AG09319 (cell line): ENCODE measurements at regions not wholly inside any gene's neighbourhood (a gene's known extent, or its start where the extent isn't known, plus 50 kb on each side); places are given as distances from the start of the nearest gene placed in this dataset.

Experiments
- DNase-seq: peaks from one replicate; pipeline ENCODE4 v3.0.0-alpha.2; 2010; ENCODE audit warnings: low read depth; ENCODE audit errors: extremely low read depth
- TF ChIP-seq, protein P1 (sequence below): IDR thresholded peaks from 2 replicates; pipeline ENCODE4 v1.5.1; 2011; ENCODE audit warnings: low read depth, mild to moderate bottlenecking, inconsistent platforms, low read length, moderate library complexity

DNA sequence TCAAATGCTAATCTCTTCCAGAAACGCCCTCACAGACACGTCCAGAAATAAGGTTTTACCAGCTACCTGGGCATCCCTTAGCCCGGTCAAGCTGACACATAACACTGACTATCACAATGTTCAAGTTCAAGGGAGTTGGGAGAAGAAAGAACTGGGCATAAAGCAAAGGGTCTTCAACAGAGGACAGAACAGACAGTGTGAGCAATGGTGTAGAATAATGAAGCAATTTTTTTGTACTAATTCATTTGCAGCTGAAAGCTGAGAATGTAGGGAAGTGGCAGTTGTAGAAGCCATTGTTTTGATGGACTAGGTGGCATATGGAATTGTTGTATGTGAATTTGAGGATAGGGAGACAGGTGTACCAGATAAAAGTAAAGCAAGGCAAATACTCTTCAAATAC, 58.1 kb upstream of the WDFY2 start:
- TF ChIP-seq, protein P1, sequence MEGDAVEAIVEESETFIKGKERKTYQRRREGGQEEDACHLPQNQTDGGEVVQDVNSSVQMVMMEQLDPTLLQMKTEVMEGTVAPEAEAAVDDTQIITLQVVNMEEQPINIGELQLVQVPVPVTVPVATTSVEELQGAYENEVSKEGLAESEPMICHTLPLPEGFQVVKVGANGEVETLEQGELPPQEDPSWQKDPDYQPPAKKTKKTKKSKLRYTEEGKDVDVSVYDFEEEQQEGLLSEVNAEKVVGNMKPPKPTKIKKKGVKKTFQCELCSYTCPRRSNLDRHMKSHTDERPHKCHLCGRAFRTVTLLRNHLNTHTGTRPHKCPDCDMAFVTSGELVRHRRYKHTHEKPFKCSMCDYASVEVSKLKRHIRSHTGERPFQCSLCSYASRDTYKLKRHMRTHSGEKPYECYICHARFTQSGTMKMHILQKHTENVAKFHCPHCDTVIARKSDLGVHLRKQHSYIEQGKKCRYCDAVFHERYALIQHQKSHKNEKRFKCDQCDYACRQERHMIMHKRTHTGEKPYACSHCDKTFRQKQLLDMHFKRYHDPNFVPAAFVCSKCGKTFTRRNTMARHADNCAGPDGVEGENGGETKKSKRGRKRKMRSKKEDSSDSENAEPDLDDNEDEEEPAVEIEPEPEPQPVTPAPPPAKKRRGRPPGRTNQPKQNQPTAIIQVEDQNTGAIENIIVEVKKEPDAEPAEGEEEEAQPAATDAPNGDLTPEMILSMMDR: no peak
- DNase-seq: no peak

DNA sequence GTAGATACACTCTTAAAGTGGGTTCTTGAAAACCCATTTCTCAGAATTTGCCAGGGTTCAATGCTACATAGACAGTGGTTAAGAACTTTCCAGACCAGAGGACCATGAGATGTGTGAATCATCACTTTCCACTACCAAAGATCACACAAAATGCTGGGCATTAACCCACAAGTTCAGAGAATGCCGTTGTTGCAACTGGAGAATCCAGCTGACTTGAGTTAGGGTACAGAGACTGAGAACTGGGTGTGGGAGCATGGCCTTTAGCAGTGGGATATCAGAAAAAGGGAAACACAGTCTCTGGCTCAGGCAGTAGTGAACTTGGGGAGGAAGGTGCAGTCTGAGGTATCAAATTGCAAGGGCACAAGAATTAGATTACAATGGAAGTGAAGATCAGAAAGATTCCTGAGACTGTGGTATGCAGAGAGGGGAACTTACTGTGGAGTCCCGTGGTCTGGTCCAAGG, 51.5 kb upstream of the WDFY2 start:
- TF ChIP-seq, protein P1: no peak
- DNase-seq: no peak

- TF ChIP-seq, protein P1: no peak
- no peak for DNase-seq
Measured at GRCh38 chr13:51534041-51534817, 50.0 kb upstream of the WDFY2 start.
